SK-N-SH treated with all-trans-retinoic acid at 6 μM for 48 hours (cell line): ENCODE measurements at regions not wholly inside any gene's neighbourhood (a gene's known extent, or its start where the extent isn't known, plus 50 kb on each side); places are given as distances from the start of the nearest gene placed in this dataset.
"Not testable (repeated sequence)": the region's sequence is repeated elsewhere in the genome, so short reads cannot be mapped to it uniquely, and the experiment has no call there.

Experiments
- ATAC-seq: fragments of 200-7000 bp; cut with Tn5 transposase; 3 replicates; pipeline ENCODE4 v1.9.1; 2020; ENCODE audit warnings: mild to moderate bottlenecking, moderate library complexity
- ARNTL ChIP-seq: fragments of 450-650 bp; formaldehyde crosslinking; IDR thresholded peaks from 2 replicates; pipeline ENCODE4 v1.5.0; 2020; ENCODE audit warnings: low read depth, mild to moderate bottlenecking, moderate library complexity, borderline replicate concordance
- BACH2 ChIP-seq: fragments of 250-450 bp; sonication (Bioruptor Pico); IDR thresholded peaks from 2 replicates; pipeline ENCODE4 v1.9.0; 2021; ENCODE audit warnings: mild to moderate bottlenecking, borderline replicate concordance
- CREB5 ChIP-seq: fragments of 250-450 bp; sonication (Bioruptor Pico); IDR thresholded peaks from 2 replicates; pipeline ENCODE4 v1.5.1; 2020; ENCODE audit warnings: low read depth, mild to moderate bottlenecking, moderate library complexity
- ESRRG ChIP-seq: fragments of 250-450 bp; sonication (Bioruptor Pico); IDR thresholded peaks from 2 replicates; pipeline ENCODE4 v1.6.1; 2021; ENCODE audit warnings: mild to moderate bottlenecking
- GLIS3 ChIP-seq: fragments of 250-450 bp; sonication (Bioruptor Pico); IDR thresholded peaks from 2 replicates; pipeline ENCODE4 v1.5.0; 2020; ENCODE audit warnings: mild to moderate bottlenecking, moderate library complexity
- ISL1 ChIP-seq: fragments of 250-450 bp; sonication (Bioruptor Pico); IDR thresholded peaks from 2 replicates; pipeline ENCODE4 v2.1.2; 2022; ENCODE audit warnings: mild to moderate bottlenecking, moderate library complexity
- PATZ1 ChIP-seq: fragments of 250-450 bp; sonication (Bioruptor Pico); IDR thresholded peaks from 2 replicates; pipeline ENCODE4 v1.8.0; 2020; ENCODE audit warnings: mild to moderate bottlenecking, moderate library complexity, borderline replicate concordance
- POU6F1 ChIP-seq: fragments of 250-450 bp; sonication (Bioruptor Pico); IDR thresholded peaks from 2 replicates; pipeline ENCODE4 v1.8.0; 2021; ENCODE audit warnings: low read depth, mild to moderate bottlenecking, moderate library complexity, borderline replicate concordance
- RARB ChIP-seq: fragments of 250-450 bp; sonication (Bioruptor Pico); IDR thresholded peaks from 2 replicates; pipeline ENCODE4 v1.8.0; 2021; ENCODE audit warnings: mild to moderate bottlenecking, moderate library complexity
- SNAI2 ChIP-seq: fragments of 250-450 bp; sonication (Bioruptor Pico); IDR thresholded peaks from 2 replicates; pipeline ENCODE4 v1.5.0; 2020; ENCODE audit warnings: mild to moderate bottlenecking, moderate library complexity
- TCF4 ChIP-seq: fragments of 250-450 bp; sonication (Bioruptor Pico); IDR thresholded peaks from 2 replicates; pipeline ENCODE4 v1.8.0; 2021; ENCODE audit warnings: mild to moderate bottlenecking, moderate library complexity, borderline replicate concordance
- TSHZ2 ChIP-seq: fragments of 250-450 bp; sonication (Bioruptor Pico); IDR thresholded peaks from 2 replicates; pipeline ENCODE4 v1.5.0; 2020; ENCODE audit warnings: mild to moderate bottlenecking, moderate library complexity
- ZC3H10 ChIP-seq: fragments of 250-450 bp; sonication (Bioruptor Pico); IDR thresholded peaks from 2 replicates; pipeline ENCODE4 v1.5.1; 2021; ENCODE audit warnings: mild to moderate bottlenecking, moderate library complexity
- ZFP30 ChIP-seq: fragments of 450-650 bp; formaldehyde crosslinking; IDR thresholded peaks from 2 replicates; pipeline ENCODE4 v1.5.0; 2022; ENCODE audit warnings: mild to moderate bottlenecking, moderate library complexity
- ZNF565 ChIP-seq: fragments of 450-650 bp; formaldehyde crosslinking; conservative IDR thresholded peaks from 2 replicates; pipeline ENCODE4 v1.5.0; 2020; ENCODE audit warnings: low read depth, mild to moderate bottlenecking, moderate library complexity
- ZNF8 ChIP-seq: fragments of 450-650 bp; formaldehyde crosslinking; IDR thresholded peaks from 2 replicates; pipeline ENCODE4 v1.5.0; 2020; ENCODE audit warnings: mild to moderate bottlenecking, moderate library complexity

GRCh38 chr12:25686351-25686750 is 133.3 kb upstream of the LMNTD1 start (continued):
- no peak for TF ChIP-seq TSHZ2
- no peak for TF ChIP-seq BACH2 (CRISPR knock-in tag)
- TF ChIP-seq ESRRG (CRISPR knock-in tag), result no peak
- TF ChIP-seq ISL1 (CRISPR knock-in tag), result no peak

- no peak for ATAC-seq
- TF ChIP-seq TSHZ2 (no peak), CREB5 (no peak), ZC3H10 (CRISPR knock-in tag) (no peak), POU6F1 (no peak), ESRRG (CRISPR knock-in tag) (no peak), ARNTL (no peak), RARB (CRISPR knock-in tag) (no peak), ZFP30 (CRISPR knock-in tag) (no peak), PATZ1 (CRISPR knock-in tag) (no peak)
These were observed 134.1 kb upstream of the LMNTD1 start for GRCh38 chr12:25687226-25687625.

GRCh38 chr12:25688851-25689250 is 135.8 kb upstream of the LMNTD1 start:
- ATAC-seq, result not testable (repeated sequence)

GRCh38 chr12:25689996-25690501 is 137.0 kb upstream of the LMNTD1 start:
- TF ChIP-seq TSHZ2 (peak; percentile 73; the same call in 1 of the 2 replicates), ZNF8 (0 out of 2 replicates have a peak, but pooled peaks have one; percentile 8), GLIS3 (CRISPR knock-in tag) (no peak), ZNF565 (CRISPR knock-in tag) (no peak), BACH2 (CRISPR knock-in tag) (no peak), TCF4 (peak; percentile 52; the same call in 1 of the 2 replicates), SNAI2 (no peak)
- ATAC-seq, result peak; percentile 84
